ENCODE measurements at regions not wholly inside any gene's neighbourhood (a gene's known extent, or its start where the extent isn't known, plus 50 kb on each side); places are given as distances from the start of the nearest gene placed in this dataset.

DNA sequence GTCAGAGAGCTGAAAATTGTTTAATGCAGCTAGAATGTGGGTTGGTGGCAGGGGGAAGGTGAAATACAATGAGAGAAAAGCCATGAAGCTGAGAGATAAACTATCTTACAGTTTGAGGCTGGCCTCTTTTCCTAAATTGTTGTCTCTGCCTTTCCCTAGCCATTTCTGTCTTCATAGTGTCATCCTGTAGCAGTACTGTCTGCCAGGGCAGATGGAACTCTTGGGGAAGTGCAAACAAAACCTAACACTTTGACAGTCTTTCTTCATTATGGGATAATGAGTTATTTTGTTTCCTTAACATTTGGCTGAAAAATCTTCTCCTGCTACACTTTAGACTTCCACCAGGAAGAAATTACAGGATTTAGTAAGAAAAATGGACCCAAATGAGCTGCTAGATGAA is 197.8 kb upstream of the ARX start:
- H3K4me1 ChIP-seq, result no peaks in the 10 kb centered on the region
- no peak for TF ChIP-seq POLR2A (IDR thresholded peaks at IDR 0.05)
- no peak for TF ChIP-seq CTCF (IDR thresholded peaks at IDR 0.05)
- H3K36me3 ChIP-seq (ENCODE audit: low read depth, missing control alignments), result no peaks in the 10 kb centered on the region
- no peaks in the 10 kb centered on the region for H3K27me3 ChIP-seq
- H3K9me3 ChIP-seq, result no peaks in the 10 kb centered on the region
- no peak overlapping the region for H3K27ac ChIP-seq
- H3K4me3 ChIP-seq, result no peak overlapping the region
- intact Hi-C loops (cut with DNase I; ENCODE audit: low total_unique reads), result no loop called here
- no peak for DNase-seq

- intact Hi-C loops (cut with DNase I; ENCODE audit: low total_unique reads), result no loop called here
- Histone ChIP-seq H3K27me3 (no peaks in the 10 kb centered on the region), H3K4me1 (no peaks in the 10 kb centered on the region), H3K27ac (no peak overlapping the region), H3K4me3 (no peak overlapping the region), H3K9me3 (no peaks in the 10 kb centered on the region), H3K36me3 (ENCODE audit: low read depth, missing control alignments) (no peaks in the 10 kb centered on the region)
- DNase-seq, result no peak
- TF ChIP-seq CTCF (IDR thresholded peaks at IDR 0.05) (no peak), POLR2A (IDR thresholded peaks at IDR 0.05) (no peak)
- 73 to 84% methylated on average over 5 of the region's 5 CpGs for WGBS, 2 donors
These were observed 192.2 kb upstream of the ARX start for GRCh38 chrX:25207803-25208475.

- TF ChIP-seq CTCF (IDR thresholded peaks at IDR 0.05) (no peak), POLR2A (IDR thresholded peaks at IDR 0.05) (no peak)
- intact Hi-C loops (cut with DNase I; ENCODE audit: low total_unique reads), result no loop called here
- Histone ChIP-seq H3K27me3 (no peaks in the 10 kb centered on the region), H3K36me3 (ENCODE audit: low read depth, missing control alignments) (no peaks in the 10 kb centered on the region), H3K27ac (no peak overlapping the region), H3K4me1 (no peaks in the 10 kb centered on the region), H3K9me3 (no peaks in the 10 kb centered on the region), H3K4me3 (no peak overlapping the region)
- no peak for DNase-seq
- WGBS, 2 donors, result 44 to 100% methylated on average over 1 of the region's 1 CpG
These were observed 191.0 kb upstream of the ARX start for GRCh38 chrX:25206778-25207177.

DNA sequence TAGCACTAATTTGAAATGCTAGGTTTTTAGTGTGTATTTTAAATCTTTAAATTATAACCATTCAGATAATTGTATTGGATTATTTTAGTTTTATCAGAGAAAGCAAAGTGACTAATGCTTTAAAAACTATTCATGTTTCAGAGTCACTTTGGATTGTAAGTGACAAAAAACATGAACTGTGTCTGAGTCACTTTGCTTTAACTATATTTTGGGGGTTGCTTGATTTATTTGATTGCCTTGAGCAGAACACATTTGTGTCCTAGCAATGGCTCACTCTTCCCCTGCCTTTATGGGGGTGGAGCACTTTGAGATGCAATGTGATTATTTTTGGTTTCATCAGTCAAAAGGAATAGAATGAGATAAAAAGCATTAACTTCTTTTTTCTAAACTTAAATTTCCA is 188.4 kb upstream of the ARX start:
- no peak overlapping the region for H3K4me3 ChIP-seq
- H3K36me3 ChIP-seq (ENCODE audit: low read depth, missing control alignments), result no peaks in the 10 kb centered on the region
- H3K27me3 ChIP-seq, result no peaks in the 10 kb centered on the region
- H3K9me3 ChIP-seq, result no peaks in the 10 kb centered on the region
- intact Hi-C loops (cut with DNase I; ENCODE audit: low total_unique reads), result no loop called here
- no peak for DNase-seq
- no peak overlapping the region for H3K27ac ChIP-seq
- TF ChIP-seq CTCF (IDR thresholded peaks at IDR 0.05), result no peak
- H3K4me1 ChIP-seq, result no peaks in the 10 kb centered on the region

GRCh38 chrX:25202827-25203226 is 187.1 kb upstream of the ARX start:
- H3K27ac ChIP-seq, result no peak overlapping the region
- WGBS, 2 donors, result 91 to 95% methylated on average over 2 of the region's 2 CpGs
- intact Hi-C loops (cut with DNase I; ENCODE audit: low total_unique reads), result no loop called here
- no peak overlapping the region for H3K4me3 ChIP-seq
- H3K9me3 ChIP-seq, result no peaks in the 10 kb centered on the region
- H3K36me3 ChIP-seq (ENCODE audit: low read depth, missing control alignments), result no peaks in the 10 kb centered on the region
- DNase-seq, result no peak
- H3K4me1 ChIP-seq, result no peaks in the 10 kb centered on the region
- H3K27me3 ChIP-seq, result no peaks in the 10 kb centered on the region
- TF ChIP-seq CTCF (IDR thresholded peaks at IDR 0.05), result no peak
- no peak for TF ChIP-seq POLR2A (IDR thresholded peaks at IDR 0.05)
